Type B pancreatic cell (in vitro differentiated cells): ENCODE measurements at regions not wholly inside any gene's neighbourhood (a gene's known extent, or its start where the extent isn't known, plus 50 kb on each side); places are given as distances from the start of the nearest gene placed in this dataset.

ENCODE experiments used
- DNase-seq: peaks from one replicate; pipeline ENCODE4 v3.0.0; 2021; ENCODE audit warnings: mixed read lengths; ENCODE audit not compliant: unreplicated experiment; ENCODE audit errors: extremely low spot score
- H3K27ac Mint-ChIP-seq: 2 replicates; pipeline ENCODE4 v1.8.0; 2021; ENCODE audit warnings: mild to moderate bottlenecking, mixed read lengths
- H3K27me3 Mint-ChIP-seq: 2 replicates; pipeline ENCODE4 v1.8.0; 2021; ENCODE audit warnings: mixed read lengths
- H3K36me3 Mint-ChIP-seq: 2 replicates; pipeline ENCODE4 v1.8.0; 2021; ENCODE audit warnings: mixed read lengths
- H3K4me1 Mint-ChIP-seq: one replicate; pipeline ENCODE4 v1.8.0; 2021; ENCODE audit warnings: mixed read lengths; ENCODE audit not compliant: unreplicated experiment
- H3K4me3 Mint-ChIP-seq: 2 replicates; pipeline ENCODE4 v1.8.0; 2021; ENCODE audit warnings: mild to moderate bottlenecking, mixed read lengths
- H3K9me3 Mint-ChIP-seq: 2 replicates; pipeline ENCODE4 v1.8.0; 2021; ENCODE audit warnings: mixed read lengths
- TF ChIP-seq, protein P1 (sequence below): fragments of 200-600 bp; sonication (generic); conservative IDR thresholded peaks from 2 replicates; pipeline ENCODE4 v1.5.0; 2021; ENCODE audit warnings: antibody characterized with exemption, mild to moderate bottlenecking

DNA sequence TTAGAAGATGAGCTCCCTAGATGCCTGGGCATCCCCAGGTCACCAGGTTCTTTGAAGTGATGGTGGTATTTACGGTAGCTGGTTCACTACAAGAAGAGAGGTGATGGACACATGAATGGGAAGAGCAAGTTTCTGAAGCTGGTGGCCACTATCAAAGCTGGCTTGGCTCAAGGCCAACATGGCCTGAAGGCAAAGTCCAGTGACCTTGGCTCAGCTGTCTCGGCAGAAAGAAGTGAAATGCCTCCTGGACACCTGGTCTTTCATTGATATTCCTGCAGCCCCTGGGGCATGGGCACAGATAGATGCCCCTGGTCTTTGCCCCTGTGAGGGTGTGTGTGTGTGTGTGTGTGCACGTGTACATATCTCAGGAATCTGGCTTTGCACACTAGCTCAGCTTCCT lies 441.8 kb upstream of the TMPO start:
- TF ChIP-seq, protein P1, sequence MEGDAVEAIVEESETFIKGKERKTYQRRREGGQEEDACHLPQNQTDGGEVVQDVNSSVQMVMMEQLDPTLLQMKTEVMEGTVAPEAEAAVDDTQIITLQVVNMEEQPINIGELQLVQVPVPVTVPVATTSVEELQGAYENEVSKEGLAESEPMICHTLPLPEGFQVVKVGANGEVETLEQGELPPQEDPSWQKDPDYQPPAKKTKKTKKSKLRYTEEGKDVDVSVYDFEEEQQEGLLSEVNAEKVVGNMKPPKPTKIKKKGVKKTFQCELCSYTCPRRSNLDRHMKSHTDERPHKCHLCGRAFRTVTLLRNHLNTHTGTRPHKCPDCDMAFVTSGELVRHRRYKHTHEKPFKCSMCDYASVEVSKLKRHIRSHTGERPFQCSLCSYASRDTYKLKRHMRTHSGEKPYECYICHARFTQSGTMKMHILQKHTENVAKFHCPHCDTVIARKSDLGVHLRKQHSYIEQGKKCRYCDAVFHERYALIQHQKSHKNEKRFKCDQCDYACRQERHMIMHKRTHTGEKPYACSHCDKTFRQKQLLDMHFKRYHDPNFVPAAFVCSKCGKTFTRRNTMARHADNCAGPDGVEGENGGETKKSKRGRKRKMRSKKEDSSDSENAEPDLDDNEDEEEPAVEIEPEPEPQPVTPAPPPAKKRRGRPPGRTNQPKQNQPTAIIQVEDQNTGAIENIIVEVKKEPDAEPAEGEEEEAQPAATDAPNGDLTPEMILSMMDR, result no peak
- no peaks in the 10 kb centered on the region for H3K36me3 Mint-ChIP-seq
- peaks cover 4% of the 10 kb centered on the region for H3K27me3 Mint-ChIP-seq
- peaks cover 4% of the 10 kb centered on the region for H3K9me3 Mint-ChIP-seq
- H3K27ac Mint-ChIP-seq, result no peak overlapping the region
- no peak overlapping the region for H3K4me3 Mint-ChIP-seq
- DNase-seq, result no peak
- H3K4me1 Mint-ChIP-seq, result no peaks in the 10 kb centered on the region

DNA sequence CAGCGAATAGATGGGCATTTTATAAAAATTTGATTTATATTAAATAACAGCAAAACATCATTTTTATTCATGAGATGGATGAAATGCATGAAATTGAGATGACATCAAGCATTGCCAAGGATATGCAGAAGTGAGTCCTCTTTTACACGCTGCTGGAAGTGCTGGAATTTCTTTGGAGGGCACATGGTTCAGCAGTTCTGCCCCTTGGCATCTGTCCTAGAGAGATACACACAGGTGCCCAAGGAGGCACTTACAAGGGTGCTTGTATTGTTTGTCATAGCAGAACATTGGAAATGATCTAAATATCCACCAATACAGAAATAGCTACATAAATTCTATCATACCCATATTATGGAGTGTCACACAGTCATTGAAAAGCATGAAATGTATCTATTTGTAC lies 441.1 kb upstream of the TMPO start:
- TF ChIP-seq, protein P1, result no peak
- no peak overlapping the region for H3K4me3 Mint-ChIP-seq
- DNase-seq, result no peak
- H3K27me3 Mint-ChIP-seq, result peaks cover 4% of the 10 kb centered on the region
- H3K27ac Mint-ChIP-seq, result no peak overlapping the region
- H3K4me1 Mint-ChIP-seq, result no peaks in the 10 kb centered on the region
- peaks cover 4% of the 10 kb centered on the region for H3K9me3 Mint-ChIP-seq
- H3K36me3 Mint-ChIP-seq, result no peaks in the 10 kb centered on the region

DNA sequence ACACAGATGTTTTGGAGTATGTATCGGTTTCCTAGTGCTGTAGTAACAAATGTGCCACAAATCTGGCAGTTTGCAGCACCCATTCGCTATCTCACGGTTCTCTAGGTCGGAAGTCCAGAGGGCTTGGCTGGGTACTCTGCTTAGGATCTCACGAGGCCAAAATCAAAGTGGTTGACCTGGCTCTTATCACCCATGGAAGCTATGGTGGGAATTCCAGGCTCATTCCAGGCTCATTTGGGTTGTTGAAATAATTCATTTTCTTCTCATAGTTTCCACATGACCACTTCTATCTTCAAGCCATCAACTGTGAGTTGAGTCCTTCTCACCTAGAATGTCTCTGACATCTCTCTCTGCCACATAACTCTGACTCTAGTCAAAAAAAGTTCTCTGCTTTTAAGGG lies 431.0 kb upstream of the TMPO start:
- H3K4me1 Mint-ChIP-seq, result peaks cover 11% of the 10 kb centered on the region
- no peak overlapping the region for H3K27ac Mint-ChIP-seq
- no peak overlapping the region for H3K4me3 Mint-ChIP-seq
- DNase-seq, result no peak
- H3K36me3 Mint-ChIP-seq, result no peaks in the 10 kb centered on the region
- H3K9me3 Mint-ChIP-seq, result peaks cover 7% of the 10 kb centered on the region
- TF ChIP-seq, protein P1, result no peak
- H3K27me3 Mint-ChIP-seq, result peaks cover 16% of the 10 kb centered on the region

- no peak overlapping the region for H3K4me3 Mint-ChIP-seq
- H3K27me3 Mint-ChIP-seq, result peaks cover 17% of the 10 kb centered on the region
- TF ChIP-seq, protein P1, result no peak
- DNase-seq, result no peak
- H3K27ac Mint-ChIP-seq, result no peak overlapping the region
- H3K4me1 Mint-ChIP-seq, result peaks cover 11% of the 10 kb centered on the region
- H3K36me3 Mint-ChIP-seq, result no peaks in the 10 kb centered on the region
- peaks cover 8% of the 10 kb centered on the region for H3K9me3 Mint-ChIP-seq
Observed at GRCh38 chr12:98085046-98085755, 430.2 kb upstream of the TMPO start.

GRCh38 chr12:98090731-98091130 lies 424.7 kb upstream of the TMPO start:
- no peaks in the 10 kb centered on the region for H3K36me3 Mint-ChIP-seq
- no peak overlapping the region for H3K27ac Mint-ChIP-seq
- H3K4me1 Mint-ChIP-seq, result peaks cover 6% of the 10 kb centered on the region
- no peak for DNase-seq
- H3K9me3 Mint-ChIP-seq, result peaks cover 8% of the 10 kb centered on the region
- H3K4me3 Mint-ChIP-seq, result no peak overlapping the region
- H3K27me3 Mint-ChIP-seq, result peaks cover 11% of the 10 kb centered on the region
- TF ChIP-seq, protein P1, result no peak
